K562 (cell line): ENCODE measurements at regions not wholly inside any gene's neighbourhood (a gene's known extent, or its start where the extent isn't known, plus 50 kb on each side); places are given as distances from the start of the nearest gene placed in this dataset.

Experiments
- ATAC-seq: fragments of 200-7000 bp; cut with Tn5 transposase; 3 replicates; pipeline ENCODE4 v1.9.1; 2020; ENCODE audit warnings: moderate library complexity
- BruUV-seq: library from RNA; stranded (reverse); fragments of 400-500 nt; replicated peaks from 2 replicates; lab custom pipeline; 2021; lab: Mats Ljungman, UMichigan
- CTCF ChIA-PET: fragments of 300-600 bp; formaldehyde crosslinking; extraction: SDS; loops from one replicate; lab custom pipeline; 2021; ENCODE audit warnings: low intra/inter-chr PET ratio; lab: Yijun Ruan, JAX
- POLR2A ChIA-PET: fragments of 300-600, 350-650 bp; sonication (Branson Sonifier 250); formaldehyde crosslinking; extraction: SDS; loops from one replicate; lab custom pipeline; 2021; ENCODE audit warnings: antibody characterized with exemption, inconsistent platforms; lab: Yijun Ruan, JAX
- DNase-seq, 4 experiments: peaks; one replicate each; pipeline versions ENCODE4 v3.0.0 to v3.0.0-alpha.2; 2011 to 2018; ENCODE audit warnings: low spot score in 3 of 4, mixed read lengths in 3 of 4; ENCODE audit errors: extremely low read depth in 1 of 4
- FAIRE-seq: peaks from 2 replicates; lab custom pipeline; 2011; peaks lifted over from hg19 to GRCh38; lab: Jason Lieb, UNC
- H2AFZ ChIP-seq: 2 replicates; pipeline ENCODE4 v1.6.0; 2011; ENCODE audit warnings: low read depth, low read length, control low read depth, inconsistent platforms
- H3K27ac ChIP-seq: fragments of 200-600 bp; 3 replicates; pipeline ENCODE4 v1.8.0; 2011; ENCODE audit warnings: low read depth, mild to moderate bottlenecking, control low read depth, inconsistent platforms, low read length, moderate library complexity, mixed read lengths; ENCODE audit errors: extremely low read depth
- H3K27me3 ChIP-seq, 2 experiments: fragments of 300-600 bp in 1 of 2; 2 replicates in 1 of 2; 3 replicates in 1 of 2; pipeline versions ENCODE4 v1.6.0 to v1.8.0; 2011; ENCODE audit warnings: inconsistent platforms in 2 of 2, low read length in 2 of 2, mild to moderate bottlenecking in 1 of 2, mixed read lengths in 1 of 2, moderate library complexity in 1 of 2; ENCODE audit not compliant: control insufficient read depth in 2 of 2, insufficient read depth in 2 of 2
- H3K36me3 ChIP-seq: fragments of 300-600 bp; 3 replicates; pipeline ENCODE4 v1.8.0; 2011; ENCODE audit warnings: mild to moderate bottlenecking, low read length, inconsistent platforms; ENCODE audit not compliant: control insufficient read depth, insufficient read depth
- H3K4me1 ChIP-seq, 2 experiments: fragments of 200-600 bp in 1 of 2; replicated peaks in 1 of 2; 2 replicates in 1 of 2; 3 replicates in 1 of 2; pipeline versions ENCODE4 v1.5.1 to v1.8.0; 2011; ENCODE audit warnings: inconsistent platforms in 2 of 2, low read length in 2 of 2, mild to moderate bottlenecking in 1 of 2, mixed read lengths in 1 of 2, moderate library complexity in 1 of 2; ENCODE audit not compliant: control insufficient read depth in 2 of 2, insufficient read depth in 2 of 2
- H3K4me2 ChIP-seq: 2 replicates; pipeline ENCODE4 v1.6.1; 2011; ENCODE audit warnings: low read length, control low read depth, inconsistent platforms, mixed read lengths; ENCODE audit not compliant: insufficient read depth
- H3K4me3 ChIP-seq: fragments of 200-600 bp; sonication (generic), shearing (Covaris generic); 2 replicates; pipeline ENCODE4 v1.5.1; 2016; ENCODE audit warnings: control low read depth, inconsistent platforms
- H3K79me2 ChIP-seq: fragments of 200-600 bp; 3 replicates; pipeline ENCODE4 v1.8.0; 2011; ENCODE audit warnings: low read length, inconsistent platforms; ENCODE audit not compliant: control insufficient read depth, insufficient read depth
- H3K9ac ChIP-seq, 2 experiments: 2 replicates each; pipeline versions ENCODE4 v1.6.0 to v1.6.1; 2011; ENCODE audit warnings: low read depth in 2 of 2, low read length in 2 of 2, control low read depth in 1 of 2, inconsistent platforms in 1 of 2, mild to moderate bottlenecking in 1 of 2, mixed read lengths in 1 of 2; ENCODE audit not compliant: insufficient read depth in 1 of 2
- H3K9me1 ChIP-seq: one replicate; pipeline ENCODE4 v1.6.0; 2011; ENCODE audit warnings: inconsistent platforms, mild to moderate bottlenecking, low read length, moderate library complexity; ENCODE audit not compliant: control insufficient read depth, insufficient read depth
- H3K9me3 ChIP-seq: replicated peaks from 2 replicates; pipeline ENCODE4 v1.5.1; 2011; ENCODE audit warnings: low read depth, low read length, inconsistent platforms; ENCODE audit not compliant: control insufficient read depth, insufficient read depth
- H4K20me1 ChIP-seq: replicated peaks from 2 replicates; pipeline ENCODE4 v1.6.1; 2011; ENCODE audit warnings: low read length, inconsistent platforms, mixed read lengths; ENCODE audit not compliant: control insufficient read depth, insufficient read depth
- CAMTA2 ChIP-seq: fragments of 250-450 bp; sonication (Bioruptor Pico); conservative IDR thresholded peaks from 2 replicates; pipeline ENCODE4 v1.5.1; 2022
- DMBX1 ChIP-seq: fragments of 250-450 bp; sonication (Bioruptor Pico); IDR thresholded peaks from 2 replicates; pipeline ENCODE4 v1.8.0; 2022; ENCODE audit warnings: inconsistent platforms, mild to moderate bottlenecking, moderate library complexity, borderline replicate concordance
- GTF2E2 ChIP-seq: fragments of 200-800 bp; sonication (Bioruptor generic); IDR thresholded peaks from 2 replicates; pipeline ENCODE4 v1.6.1; 2016; ENCODE audit warnings: missing genetic modification characterization, missing compliant biosample characterization
- KLF13 ChIP-seq: fragments of 450-650 bp; IDR thresholded peaks from 2 replicates; pipeline ENCODE4 v1.6.1; 2016; ENCODE audit warnings: missing genetic modification characterization, low read depth, mild to moderate bottlenecking, missing compliant biosample characterization, moderate library complexity, borderline replicate concordance
- MAFF ChIP-seq: IDR thresholded peaks from 2 replicates; pipeline ENCODE4 v1.6.1; 2012; ENCODE audit warnings: low read length, improper control_type of control experiment
- MEIS2 ChIP-seq: fragments of 450-650 bp; IDR thresholded peaks from 2 replicates; pipeline ENCODE4 v1.6.1; 2014; ENCODE audit warnings: mild to moderate bottlenecking; ENCODE audit not compliant: partially characterized antibody
- PHF20 ChIP-seq: fragments of 450-650 bp; IDR thresholded peaks from 2 replicates; pipeline ENCODE4 v1.6.1; 2018; ENCODE audit not compliant: partially characterized antibody
- SIN3A ChIP-seq, 2 experiments: fragments of 150-350 bp in 1 of 2; IDR thresholded peaks; 2 replicates each; pipeline ENCODE4 v1.6.1; 2011 to 2016; ENCODE audit warnings: borderline replicate concordance in 2 of 2, low read depth in 2 of 2, low read length in 2 of 2, mild to moderate bottlenecking in 2 of 2, moderate library complexity in 2 of 2; ENCODE audit not compliant: control insufficient read depth in 1 of 2
- TBP ChIP-seq: optimal IDR thresholded peaks from 2 replicates; pipeline ENCODE3; 2011; ENCODE audit warnings: low read depth, low read length, improper control_type of control experiment
- ZNF224 ChIP-seq: sonication (generic); formaldehyde crosslinking; IDR thresholded peaks from 2 replicates; pipeline ENCODE4 v1.8.0; 2022; ENCODE audit warnings: mild to moderate bottlenecking, missing genetic modification reagents
- ZNF274 ChIP-seq: IDR thresholded peaks from 2 replicates; pipeline ENCODE4 v1.6.1; 2011; ENCODE audit warnings: low read depth, mild to moderate bottlenecking, low read length, moderate library complexity, borderline replicate concordance
- ZNF785 ChIP-seq: fragments of 250-450 bp; sonication (Bioruptor Pico); IDR thresholded peaks from 2 replicates; pipeline ENCODE4 v1.4.0; 2020; ENCODE audit warnings: mild to moderate bottlenecking
- WGBS: fragments of 100-300 bp; shearing (Covaris generic); methylation state at CpG from one replicate; pipeline ENCODE4 v1.1.6; 2016; ENCODE audit warnings: low coverage, mixed read lengths; ENCODE audit not compliant: insufficient coverage; ENCODE audit errors: missing lambda C conversion rate; 5-methylcytosine and 5-hydroxymethylcytosine counted together
- in situ Hi-C: fragments of 300-500 bp; cut with MboI; formaldehyde crosslinking; loops from 4 replicates; pipeline ENCODE4 v1.15.0; 2018; ENCODE audit warnings: inconsistent platforms, mixed read lengths
- intact Hi-C: fragments of 100-400 bp; cut with micrococcal nuclease; formaldehyde crosslinking; loops from 2 replicates; pipeline ENCODE4 v1.14.2; 2022
- TF ChIP-seq, protein P1 (sequence below), 3 experiments: fragments of 200-800 bp in 1 of 3; fragments of 250-450 bp in 1 of 3; fragments of 450-650 bp in 1 of 3; sonication (Bioruptor Pico) in 1 of 3; sonication (Bioruptor generic) in 1 of 3; formaldehyde crosslinking in 1 of 3; IDR thresholded peaks; 2 replicates each; pipeline versions ENCODE4 v1.6.1 to v1.8.0; 2016 to 2022; ENCODE audit warnings: mild to moderate bottlenecking in 2 of 3, missing genetic modification characterization in 2 of 3, missing compliant biosample characterization in 1 of 3, moderate library complexity in 1 of 3

DNA sequence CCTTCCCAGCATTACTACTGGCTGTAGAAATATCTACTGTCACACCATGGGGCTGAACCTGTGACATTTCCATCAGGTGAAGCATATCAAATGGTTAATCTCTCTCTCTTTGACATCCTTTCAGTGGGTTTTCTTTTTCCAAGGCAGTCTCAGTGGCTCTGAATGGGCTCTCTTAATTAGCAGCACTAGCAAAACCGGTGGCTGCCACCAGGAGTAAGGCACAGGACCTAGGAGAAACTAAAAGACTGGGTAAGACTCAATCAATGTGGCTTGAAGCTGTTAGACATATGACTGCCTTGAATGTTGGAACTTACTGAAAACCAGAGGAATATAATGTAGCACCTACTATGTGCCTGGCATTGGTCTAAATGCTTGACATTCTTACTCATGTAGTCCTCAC is 445.0 kb upstream of the KIF2A start:
- CTCF ChIA-PET, result no interaction called here
- FAIRE-seq, result no peak
- BruUV-seq, result no TSS peak
- no peaks in the 10 kb centered on the region for H3K4me1 ChIP-seq
- H4K20me1 ChIP-seq, result no peaks in the 10 kb centered on the region
- DNase-seq, result no peak
- no peak overlapping the region for H2AFZ ChIP-seq
- no peak overlapping the region for H3K9ac ChIP-seq
- intact Hi-C loops (no loop called here), in situ Hi-C loops (no loop called here)
- H3K4me3 ChIP-seq, result no peak overlapping the region
- no peak overlapping the region for H3K4me2 ChIP-seq
- no peaks in the 10 kb centered on the region for H3K9me1 ChIP-seq
- no peaks in the 10 kb centered on the region for H3K27me3 ChIP-seq
- no peak overlapping the region for H3K27ac ChIP-seq
- no peak for ATAC-seq
- no peaks in the 10 kb centered on the region for H3K79me2 ChIP-seq
- POLR2A ChIA-PET, result interaction anchor here (0.8 kb wide), 1 partner anchor 10 kb away, joined by 3 read pairs; no protein-coding TSS in a partner anchor
- WGBS, result 0% methylated on average over 1 of the region's 1 CpG
- no peaks in the 10 kb centered on the region for H3K9me3 ChIP-seq
- no peaks in the 10 kb centered on the region for H3K36me3 ChIP-seq
- TF ChIP-seq GTF2E2 (no peak), CAMTA2 (CRISPR knock-in tag) (no peak), ZNF785 (no peak), DMBX1 (no peak), ZNF274 (no peak), KLF13 (no peak)

DNA sequence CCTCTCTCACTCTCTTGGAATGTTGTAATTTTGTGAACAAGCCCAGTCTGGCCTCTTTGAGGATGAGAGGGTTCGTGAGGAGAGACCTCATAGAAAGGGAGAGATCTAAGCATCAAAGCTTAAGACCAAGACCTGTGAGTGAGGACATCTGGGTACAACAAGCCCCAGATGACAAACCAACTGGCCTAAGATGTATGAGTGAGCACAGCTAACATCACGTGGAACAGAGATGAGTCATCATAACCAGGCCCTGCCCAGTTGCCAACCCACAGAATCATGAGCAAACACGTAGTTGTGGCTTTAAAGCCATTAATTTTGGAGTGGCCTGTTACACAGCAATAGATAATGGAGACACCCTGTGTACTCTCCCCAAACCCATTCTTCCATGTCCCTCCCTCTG is 439.1 kb upstream of the KIF2A start:
- H3K79me2 ChIP-seq, result no peaks in the 10 kb centered on the region
- no peaks in the 10 kb centered on the region for H3K27me3 ChIP-seq
- in situ Hi-C loops (no loop called here), intact Hi-C loops (no loop called here)
- no peaks in the 10 kb centered on the region; a peak in 1 of 5 replicates for H3K4me1 ChIP-seq
- POLR2A ChIA-PET, result interaction anchor here (1.0 kb wide), 1 partner anchor 17 kb away, joined by 3 read pairs; no protein-coding TSS in a partner anchor
- 0 out of 2 replicates have a peak overlapping the region, but pooled peaks have one; percentile 14 for H2AFZ ChIP-seq
- no peaks in the 10 kb centered on the region for H3K9me1 ChIP-seq
- WGBS, result 0% methylated on average over 3 of the region's 3 CpGs
- no peak overlapping the region for H3K4me2 ChIP-seq
- DNase-seq (peak; percentile 10 to 36 (median 14)), FAIRE-seq (peak; percentile 60), ATAC-seq (peak; percentile 56; the same call in 2 of the 3 replicates)
- no peaks in the 10 kb centered on the region for H3K36me3 ChIP-seq
- CTCF ChIA-PET, result no interaction called here
- H3K9me3 ChIP-seq, result no peaks in the 10 kb centered on the region
- no peak overlapping the region for H3K4me3 ChIP-seq
- no peaks in the 10 kb centered on the region for H4K20me1 ChIP-seq
- no TSS peak for BruUV-seq
- no peak overlapping the region for H3K27ac ChIP-seq
- H3K9ac ChIP-seq, result no peak overlapping the region
- TF ChIP-seq PHF20 (no peak), SIN3A (IDR thresholded peaks at IDR 0.05; ENCODE audit: borderline replicate concordance in 2 of 2, control insufficient read depth in 1 of 2, low read depth in 2 of 2, low read length in 2 of 2) (no peak), TBP (no peak), ZNF224 (CRISPR knock-in tag) (no peak), MAFF (0 out of 2 replicates have a peak, but pooled peaks have one; percentile 20), MEIS2 (peak; percentile 30)
- TF ChIP-seq, protein P1, sequence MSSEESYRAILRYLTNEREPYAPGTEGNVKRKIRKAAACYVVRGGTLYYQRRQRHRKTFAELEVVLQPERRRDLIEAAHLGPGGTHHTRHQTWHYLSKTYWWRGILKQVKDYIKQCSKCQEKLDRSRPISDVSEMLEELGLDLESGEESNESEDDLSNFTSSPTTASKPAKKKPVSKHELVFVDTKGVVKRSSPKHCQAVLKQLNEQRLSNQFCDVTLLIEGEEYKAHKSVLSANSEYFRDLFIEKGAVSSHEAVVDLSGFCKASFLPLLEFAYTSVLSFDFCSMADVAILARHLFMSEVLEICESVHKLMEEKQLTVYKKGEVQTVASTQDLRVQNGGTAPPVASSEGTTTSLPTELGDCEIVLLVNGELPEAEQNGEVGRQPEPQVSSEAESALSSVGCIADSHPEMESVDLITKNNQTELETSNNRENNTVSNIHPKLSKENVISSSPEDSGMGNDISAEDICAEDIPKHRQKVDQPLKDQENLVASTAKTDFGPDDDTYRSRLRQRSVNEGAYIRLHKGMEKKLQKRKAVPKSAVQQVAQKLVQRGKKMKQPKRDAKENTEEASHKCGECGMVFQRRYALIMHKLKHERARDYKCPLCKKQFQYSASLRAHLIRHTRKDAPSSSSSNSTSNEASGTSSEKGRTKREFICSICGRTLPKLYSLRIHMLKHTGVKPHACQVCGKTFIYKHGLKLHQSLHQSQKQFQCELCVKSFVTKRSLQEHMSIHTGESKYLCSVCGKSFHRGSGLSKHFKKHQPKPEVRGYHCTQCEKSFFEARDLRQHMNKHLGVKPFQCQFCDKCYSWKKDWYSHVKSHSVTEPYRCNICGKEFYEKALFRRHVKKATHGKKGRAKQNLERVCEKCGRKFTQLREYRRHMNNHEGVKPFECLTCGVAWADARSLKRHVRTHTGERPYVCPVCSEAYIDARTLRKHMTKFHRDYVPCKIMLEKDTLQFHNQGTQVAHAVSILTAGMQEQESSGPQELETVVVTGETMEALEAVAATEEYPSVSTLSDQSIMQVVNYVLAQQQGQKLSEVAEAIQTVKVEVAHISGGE (CRISPR knock-in tag; IDR thresholded peaks at IDR 0.05), result no peak
